ENCODE measurements at regions not wholly inside any gene's neighbourhood (a gene's known extent, or its start where the extent isn't known, plus 50 kb on each side); places are given as distances from the start of the nearest gene placed in this dataset.
A peak's percentile ranks its signal among the peaks of the same experiment; 100 is the strongest.

DNA sequence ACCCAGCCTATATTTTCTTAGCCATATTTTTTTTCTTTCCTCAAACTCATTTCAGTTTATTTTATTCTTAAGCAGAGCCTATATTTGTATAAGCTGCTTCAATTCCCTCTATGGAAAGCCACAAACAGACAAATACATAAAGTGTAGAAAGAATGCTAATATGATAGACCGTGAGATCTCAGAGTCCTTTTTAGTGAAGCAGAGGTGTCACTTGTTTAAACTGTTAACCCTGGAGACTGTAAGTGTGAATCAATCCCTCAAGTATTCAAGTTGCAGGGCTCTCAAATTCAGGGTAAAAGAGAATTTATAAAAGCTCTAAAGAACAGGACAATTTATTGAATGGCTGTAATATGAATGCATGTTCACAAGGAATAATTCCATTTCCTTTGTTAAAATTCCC lies 72.2 kb upstream of the BHLHE40 start:
- TF ChIP-seq, protein P1, sequence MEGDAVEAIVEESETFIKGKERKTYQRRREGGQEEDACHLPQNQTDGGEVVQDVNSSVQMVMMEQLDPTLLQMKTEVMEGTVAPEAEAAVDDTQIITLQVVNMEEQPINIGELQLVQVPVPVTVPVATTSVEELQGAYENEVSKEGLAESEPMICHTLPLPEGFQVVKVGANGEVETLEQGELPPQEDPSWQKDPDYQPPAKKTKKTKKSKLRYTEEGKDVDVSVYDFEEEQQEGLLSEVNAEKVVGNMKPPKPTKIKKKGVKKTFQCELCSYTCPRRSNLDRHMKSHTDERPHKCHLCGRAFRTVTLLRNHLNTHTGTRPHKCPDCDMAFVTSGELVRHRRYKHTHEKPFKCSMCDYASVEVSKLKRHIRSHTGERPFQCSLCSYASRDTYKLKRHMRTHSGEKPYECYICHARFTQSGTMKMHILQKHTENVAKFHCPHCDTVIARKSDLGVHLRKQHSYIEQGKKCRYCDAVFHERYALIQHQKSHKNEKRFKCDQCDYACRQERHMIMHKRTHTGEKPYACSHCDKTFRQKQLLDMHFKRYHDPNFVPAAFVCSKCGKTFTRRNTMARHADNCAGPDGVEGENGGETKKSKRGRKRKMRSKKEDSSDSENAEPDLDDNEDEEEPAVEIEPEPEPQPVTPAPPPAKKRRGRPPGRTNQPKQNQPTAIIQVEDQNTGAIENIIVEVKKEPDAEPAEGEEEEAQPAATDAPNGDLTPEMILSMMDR (conservative IDR thresholded peaks at IDR 0.05 in 1 of 2, IDR thresholded peaks at IDR 0.05 in 1 of 2; ENCODE audit: low read depth in 1 of 2, low read length in 2 of 2), result no peak
- no peak for TF ChIP-seq EZH2 (IDR thresholded peaks at IDR 0.05; ENCODE audit: low read length, missing control alignments)
- no peak overlapping the region for H3K9ac ChIP-seq (ENCODE audit: insufficient read depth, low read length)
- no peaks in the 10 kb centered on the region for H3K36me3 ChIP-seq (ENCODE audit: control insufficient read depth, insufficient read depth, low read length)
- H3K27me3 ChIP-seq (ENCODE audit: control insufficient read depth, insufficient read depth, low read length), result no peaks in the 10 kb centered on the region
- no peak overlapping the region for H3K4me2 ChIP-seq (ENCODE audit: extremely low read depth, insufficient read depth, low read length)
- no peak overlapping the region for H3K27ac ChIP-seq (ENCODE audit: insufficient read depth, low read length)
- no peak overlapping the region for H2AFZ ChIP-seq (ENCODE audit: low read length)
- no peak for DNase-seq (ENCODE audit: low read depth in 2 of 2)
- H4K20me1 ChIP-seq (ENCODE audit: control insufficient read depth, extremely low read depth, insufficient read depth, low read length), result no peaks in the 10 kb centered on the region
- H3K4me3 ChIP-seq (replicated peaks in 1 of 4; ENCODE audit: control extremely low read depth in 1 of 4, insufficient read depth in 1 of 4, low read depth in 3 of 4, low read length in 4 of 4), result no peak overlapping the region
- no peaks in the 10 kb centered on the region for H3K9me3 ChIP-seq (ENCODE audit: control insufficient read depth, insufficient read depth, low read depth, low read length)
- no peaks in the 10 kb centered on the region for H3K4me1 ChIP-seq (ENCODE audit: control insufficient read depth, extremely low read depth, insufficient read depth, low read length)
- no peaks in the 10 kb centered on the region for H3K79me2 ChIP-seq (ENCODE audit: control insufficient read depth, insufficient read depth, low read length)

DNA sequence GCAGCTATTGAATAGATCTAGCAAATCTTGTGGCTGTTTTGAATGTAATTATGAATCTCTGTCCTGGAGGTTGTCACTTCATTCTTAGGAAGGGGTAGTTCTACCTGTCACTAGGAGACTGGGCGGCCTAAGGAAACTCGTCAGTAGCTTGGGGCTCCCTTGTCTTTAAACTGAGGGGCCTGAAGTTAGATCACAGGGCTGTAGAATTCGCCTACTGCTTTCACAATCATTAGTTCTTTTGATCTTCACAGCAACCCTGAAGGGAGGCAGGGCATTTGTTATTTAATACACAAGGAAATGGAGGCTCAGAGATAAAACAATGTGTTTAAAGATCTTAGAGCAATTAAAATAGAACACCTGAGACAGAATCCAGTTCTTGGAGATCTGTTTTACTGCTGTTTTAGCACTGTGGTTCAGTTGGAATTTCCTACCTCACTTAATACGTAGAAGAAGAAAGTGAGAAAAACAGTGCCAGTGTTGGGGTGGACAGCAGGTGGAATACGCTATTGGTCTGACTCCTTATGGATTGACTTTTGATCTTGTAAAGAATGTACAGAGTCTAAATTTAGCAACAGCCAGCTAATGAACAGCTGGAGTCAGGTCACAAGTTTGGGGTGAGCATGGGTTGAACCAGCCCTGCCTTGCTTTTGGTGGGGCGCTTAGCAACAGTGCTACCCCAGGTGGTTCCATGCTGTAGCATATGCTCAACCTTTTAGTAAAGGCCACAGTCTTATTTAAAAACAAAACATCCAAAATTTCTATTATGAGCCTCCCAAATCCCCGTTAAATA lies 71.4 kb upstream of the BHLHE40 start:
- Histone ChIP-seq H3K4me1 (ENCODE audit: control insufficient read depth, extremely low read depth, insufficient read depth, low read length) (no peaks in the 10 kb centered on the region), H3K79me2 (ENCODE audit: control insufficient read depth, insufficient read depth, low read length) (no peaks in the 10 kb centered on the region), H3K9ac (ENCODE audit: insufficient read depth, low read length) (no peak overlapping the region), H3K9me3 (ENCODE audit: control insufficient read depth, insufficient read depth, low read depth, low read length) (no peaks in the 10 kb centered on the region), H3K27ac (ENCODE audit: insufficient read depth, low read length) (no peak overlapping the region), H3K4me3 (replicated peaks in 1 of 4; ENCODE audit: control extremely low read depth in 1 of 4, insufficient read depth in 1 of 4, low read depth in 3 of 4, low read length in 4 of 4) (no peak overlapping the region), H3K36me3 (ENCODE audit: control insufficient read depth, insufficient read depth, low read length) (no peaks in the 10 kb centered on the region), H4K20me1 (ENCODE audit: control insufficient read depth, extremely low read depth, insufficient read depth, low read length) (no peaks in the 10 kb centered on the region), H3K27me3 (ENCODE audit: control insufficient read depth, insufficient read depth, low read length) (no peaks in the 10 kb centered on the region), H2AFZ (ENCODE audit: low read length) (no peak overlapping the region), H3K4me2 (ENCODE audit: extremely low read depth, insufficient read depth, low read length) (no peak overlapping the region)
- TF ChIP-seq, protein P1 (conservative IDR thresholded peaks at IDR 0.05 in 1 of 2, IDR thresholded peaks at IDR 0.05 in 1 of 2; ENCODE audit: low read depth in 1 of 2, low read length in 2 of 2), result no peak
- TF ChIP-seq EZH2 (IDR thresholded peaks at IDR 0.05; ENCODE audit: low read length, missing control alignments), result no peak
- peak in 1 of 2 donors; percentile 3 for DNase-seq (ENCODE audit: low read depth in 2 of 2)

DNA sequence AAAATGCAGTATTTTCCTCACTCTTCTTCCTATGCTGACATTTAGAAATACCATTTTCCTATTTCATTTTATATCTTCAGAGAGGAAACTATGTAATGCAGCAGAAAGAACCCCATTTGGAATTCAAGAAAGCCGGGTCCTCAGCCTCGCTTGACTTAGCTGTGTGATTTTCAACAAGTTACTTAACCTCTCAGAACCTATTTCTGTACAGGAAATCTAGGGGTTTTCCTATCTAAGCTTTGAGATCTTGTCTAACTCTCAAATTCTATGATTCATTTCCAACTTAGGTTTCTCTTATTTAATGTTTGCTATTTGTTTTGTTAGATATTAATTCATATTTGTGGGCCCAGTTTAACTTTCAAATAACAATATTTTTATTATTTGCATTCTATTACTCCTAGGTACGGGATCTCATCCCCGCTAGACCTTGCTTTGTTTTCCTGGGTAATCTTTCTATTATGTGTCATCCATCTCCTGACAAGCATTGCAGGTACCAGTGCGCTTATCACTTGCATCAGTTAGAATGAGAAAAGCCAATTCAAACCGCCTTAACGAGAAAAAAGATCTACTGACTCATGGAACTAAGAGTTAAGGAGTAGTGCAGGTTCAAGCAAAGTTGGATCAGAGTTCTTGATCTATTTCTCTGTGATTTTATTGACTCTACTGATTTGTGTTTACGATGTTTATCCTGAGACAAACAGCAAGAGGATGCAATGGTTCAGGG lies 70.6 kb upstream of the BHLHE40 start:
- Histone ChIP-seq H4K20me1 (ENCODE audit: control insufficient read depth, extremely low read depth, insufficient read depth, low read length) (no peaks in the 10 kb centered on the region), H3K79me2 (ENCODE audit: control insufficient read depth, insufficient read depth, low read length) (no peaks in the 10 kb centered on the region), H3K4me1 (ENCODE audit: control insufficient read depth, extremely low read depth, insufficient read depth, low read length) (no peaks in the 10 kb centered on the region), H3K9me3 (ENCODE audit: control insufficient read depth, insufficient read depth, low read depth, low read length) (no peaks in the 10 kb centered on the region), H3K27ac (ENCODE audit: insufficient read depth, low read length) (no peak overlapping the region), H3K27me3 (ENCODE audit: control insufficient read depth, insufficient read depth, low read length) (no peaks in the 10 kb centered on the region), H3K36me3 (ENCODE audit: control insufficient read depth, insufficient read depth, low read length) (no peaks in the 10 kb centered on the region), H3K9ac (ENCODE audit: insufficient read depth, low read length) (no peak overlapping the region), H3K4me3 (replicated peaks in 1 of 4; ENCODE audit: control extremely low read depth in 1 of 4, insufficient read depth in 1 of 4, low read depth in 3 of 4, low read length in 4 of 4) (no peak overlapping the region), H2AFZ (ENCODE audit: low read length) (no peak overlapping the region), H3K4me2 (ENCODE audit: extremely low read depth, insufficient read depth, low read length) (no peak overlapping the region)
- no peak for DNase-seq (ENCODE audit: low read depth in 2 of 2)
- TF ChIP-seq EZH2 (IDR thresholded peaks at IDR 0.05; ENCODE audit: low read length, missing control alignments), result no peak
- TF ChIP-seq, protein P1 (conservative IDR thresholded peaks at IDR 0.05 in 1 of 2, IDR thresholded peaks at IDR 0.05 in 1 of 2; ENCODE audit: low read depth in 1 of 2, low read length in 2 of 2), result no peak

All from fibroblast of lung (primary cell).